ENCODE measurements at regions not wholly inside any gene's neighbourhood (a gene's known extent, or its start where the extent isn't known, plus 50 kb on each side); places are given as distances from the start of the nearest gene placed in this dataset.

- no peak for TF ChIP-seq CTCF (IDR thresholded peaks at IDR 0.05)
- no peak for TF ChIP-seq POLR2A (IDR thresholded peaks at IDR 0.05)
Observed at GRCh38 chr6:134813146-134813545, 136.8 kb downstream of the ALDH8A1 start.

All from uterus (tissue), 2 donors.